Cardiac muscle cell (in vitro differentiated cells and primary cell): ENCODE measurements at regions not wholly inside any gene's neighbourhood (a gene's known extent, or its start where the extent isn't known, plus 50 kb on each side); places are given as distances from the start of the nearest gene placed in this dataset.

ENCODE experiments used
- DNase-seq, 2 donors: peaks; one replicate each; pipeline versions ENCODE4 v3.0.0 to v3.0.0-alpha.2; 2010 to 2017; ENCODE audit warnings: low read depth in 1 of 2, low spot score in 1 of 2
- H3K27ac ChIP-seq: fragments of 200-600 bp; sonication (generic); 2 replicates; pipeline ENCODE4 v1.5.1; 2016
- H3K27me3 ChIP-seq: fragments of 200-600 bp; sonication (generic); 2 replicates; pipeline ENCODE4 v1.6.0; 2016; ENCODE audit warnings: control low read depth
- H3K36me3 ChIP-seq: fragments of 200-600 bp; sonication (generic); 2 replicates; pipeline ENCODE4 v1.5.1; 2016; ENCODE audit warnings: control low read depth
- H3K4me1 ChIP-seq: fragments of 200-600 bp; sonication (generic); 2 replicates; pipeline ENCODE4 v1.8.1; 2017; ENCODE audit warnings: low read depth, mild to moderate bottlenecking, mixed run types
- H3K4me3 ChIP-seq: fragments of 200-600 bp; sonication (generic); 2 replicates; pipeline ENCODE4 v1.5.1; 2016; ENCODE audit warnings: mild to moderate bottlenecking
- H3K9me3 ChIP-seq: fragments of 200-600 bp; sonication (generic); 2 replicates; pipeline ENCODE4 v1.5.1; 2017; ENCODE audit warnings: low read depth, mild to moderate bottlenecking, control low read depth
- TF ChIP-seq, protein P1 (sequence below): IDR thresholded peaks from 2 replicates; pipeline ENCODE4 v1.5.1; 2012; ENCODE audit warnings: low read depth, mild to moderate bottlenecking, low read length

DNA sequence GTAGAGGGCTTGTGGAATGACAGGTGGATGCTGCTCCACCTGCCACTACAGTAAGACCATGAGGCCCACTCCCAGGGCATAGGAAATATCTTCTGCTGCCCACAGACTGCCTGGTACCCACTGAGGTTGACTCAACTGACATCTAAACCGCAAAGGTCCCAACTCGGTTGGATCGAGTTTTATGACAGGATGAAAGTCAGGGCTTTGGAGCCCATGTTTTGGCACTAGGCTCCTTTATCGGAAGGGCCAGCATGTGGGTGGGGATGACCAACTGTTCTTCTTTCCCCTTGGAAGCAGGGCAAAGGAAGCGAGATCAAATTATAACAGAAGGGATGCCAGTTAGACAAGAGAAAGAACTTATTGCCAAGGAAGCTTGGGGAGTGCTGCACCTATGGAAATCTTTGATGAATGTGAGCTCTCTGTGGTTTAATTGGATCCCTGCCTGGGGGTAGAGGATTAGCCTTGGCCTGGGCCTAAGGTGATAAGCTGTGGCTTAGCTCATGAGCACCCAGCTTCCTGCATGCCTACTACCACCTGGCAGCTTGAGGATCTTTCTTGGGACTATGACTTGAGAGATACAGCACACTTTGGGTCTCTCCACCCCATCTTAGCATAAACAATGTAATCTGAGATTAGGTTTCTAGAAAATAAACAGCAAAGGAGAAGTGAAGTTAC lies 121.8 kb downstream of the KCNA5 start:
- TF ChIP-seq, protein P1, sequence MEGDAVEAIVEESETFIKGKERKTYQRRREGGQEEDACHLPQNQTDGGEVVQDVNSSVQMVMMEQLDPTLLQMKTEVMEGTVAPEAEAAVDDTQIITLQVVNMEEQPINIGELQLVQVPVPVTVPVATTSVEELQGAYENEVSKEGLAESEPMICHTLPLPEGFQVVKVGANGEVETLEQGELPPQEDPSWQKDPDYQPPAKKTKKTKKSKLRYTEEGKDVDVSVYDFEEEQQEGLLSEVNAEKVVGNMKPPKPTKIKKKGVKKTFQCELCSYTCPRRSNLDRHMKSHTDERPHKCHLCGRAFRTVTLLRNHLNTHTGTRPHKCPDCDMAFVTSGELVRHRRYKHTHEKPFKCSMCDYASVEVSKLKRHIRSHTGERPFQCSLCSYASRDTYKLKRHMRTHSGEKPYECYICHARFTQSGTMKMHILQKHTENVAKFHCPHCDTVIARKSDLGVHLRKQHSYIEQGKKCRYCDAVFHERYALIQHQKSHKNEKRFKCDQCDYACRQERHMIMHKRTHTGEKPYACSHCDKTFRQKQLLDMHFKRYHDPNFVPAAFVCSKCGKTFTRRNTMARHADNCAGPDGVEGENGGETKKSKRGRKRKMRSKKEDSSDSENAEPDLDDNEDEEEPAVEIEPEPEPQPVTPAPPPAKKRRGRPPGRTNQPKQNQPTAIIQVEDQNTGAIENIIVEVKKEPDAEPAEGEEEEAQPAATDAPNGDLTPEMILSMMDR: no peak
- Histone ChIP-seq H3K36me3 (no peaks in the 10 kb centered on the region), H3K4me3 (no peak overlapping the region), H3K9me3 (no peaks in the 10 kb centered on the region), H3K27ac (no peak overlapping the region), H3K4me1 (peaks cover 6% of the 10 kb centered on the region), H3K27me3 (no peaks in the 10 kb centered on the region)
- no peak for DNase-seq

DNA sequence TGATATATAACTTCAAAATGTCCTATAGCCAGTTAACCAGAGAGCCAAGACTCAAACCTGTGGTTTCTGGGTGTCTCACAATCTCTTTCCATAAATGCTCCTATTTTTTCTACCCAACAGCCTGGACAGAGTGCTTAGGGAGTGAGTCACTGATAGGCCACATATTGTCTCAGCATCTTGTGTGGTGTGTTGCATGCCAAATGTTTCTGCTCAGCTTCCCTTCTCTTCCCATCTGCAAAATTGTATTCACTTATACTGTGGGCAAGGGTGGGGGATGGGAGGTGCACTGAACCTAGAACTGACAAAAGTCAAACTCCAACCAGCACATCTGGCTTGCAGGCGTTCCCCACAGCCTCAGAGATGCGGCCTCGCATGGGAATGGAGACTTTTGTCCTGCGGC lies 123.3 kb downstream of the KCNA5 start:
- H3K4me1 ChIP-seq: peaks cover 22% of the 10 kb centered on the region
- H3K4me3 ChIP-seq: no peak overlapping the region
- DNase-seq: peak in 1 of 2 donors; percentile 94
- no peaks in the 10 kb centered on the region for H3K36me3 ChIP-seq
- H3K9me3 ChIP-seq: no peaks in the 10 kb centered on the region
- H3K27ac ChIP-seq: no peak overlapping the region
- no peaks in the 10 kb centered on the region for H3K27me3 ChIP-seq
- TF ChIP-seq, protein P1: no peak

DNA sequence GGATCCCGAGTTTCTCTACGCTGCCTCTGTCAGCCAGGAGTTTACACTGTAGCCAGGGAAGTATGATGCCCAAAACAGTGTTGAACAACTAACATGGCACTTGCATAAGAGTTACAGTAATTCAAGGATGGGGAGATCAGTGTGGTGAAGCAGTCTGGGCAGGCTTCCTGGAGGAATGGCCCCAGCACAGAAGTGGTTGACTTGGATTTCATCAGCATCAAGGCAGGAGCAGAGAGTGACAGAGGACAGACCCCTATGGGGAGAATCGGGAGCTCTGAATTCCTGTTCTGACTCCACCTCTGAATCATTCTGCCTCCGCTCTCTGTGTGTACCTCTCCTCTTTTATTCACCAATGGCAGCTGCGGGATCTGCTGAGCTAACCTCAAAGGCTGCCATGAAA lies 124.5 kb downstream of the KCNA5 start:
- no peaks in the 10 kb centered on the region for H3K9me3 ChIP-seq
- H3K36me3 ChIP-seq: no peaks in the 10 kb centered on the region
- TF ChIP-seq, protein P1: no peak
- H3K4me1 ChIP-seq: peaks cover 22% of the 10 kb centered on the region
- DNase-seq: no peak
- no peaks in the 10 kb centered on the region for H3K27me3 ChIP-seq
- no peak overlapping the region for H3K4me3 ChIP-seq
- H3K27ac ChIP-seq: no peak overlapping the region

DNA sequence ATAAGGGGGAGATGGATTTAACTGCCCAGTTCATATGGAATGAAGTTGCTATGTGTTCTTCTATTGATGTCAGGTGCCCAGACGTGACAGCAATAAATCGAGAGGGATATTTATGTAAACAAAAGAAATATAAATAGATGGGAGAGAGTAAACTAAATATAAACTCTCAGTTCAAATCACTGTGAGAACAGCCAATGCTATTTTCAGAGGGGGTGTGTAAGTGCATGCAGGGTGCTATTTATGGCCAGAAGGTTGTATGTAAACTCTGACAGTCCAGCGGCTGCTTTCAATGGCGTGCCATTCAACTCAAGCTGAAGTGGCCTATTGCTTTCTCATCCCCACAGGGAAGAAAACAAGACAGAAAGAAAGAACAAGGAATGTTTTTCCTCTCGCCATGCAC lies 127.2 kb downstream of the KCNA5 start:
- DNase-seq: peak in 1 of 2 donors; percentile 83
- Histone ChIP-seq H3K9me3 (no peaks in the 10 kb centered on the region), H3K36me3 (no peaks in the 10 kb centered on the region), H3K4me3 (no peak overlapping the region), H3K27ac (peak overlapping the region; percentile 98), H3K27me3 (no peaks in the 10 kb centered on the region), H3K4me1 (peaks cover 22% of the 10 kb centered on the region)
- TF ChIP-seq, protein P1: no peak

DNA sequence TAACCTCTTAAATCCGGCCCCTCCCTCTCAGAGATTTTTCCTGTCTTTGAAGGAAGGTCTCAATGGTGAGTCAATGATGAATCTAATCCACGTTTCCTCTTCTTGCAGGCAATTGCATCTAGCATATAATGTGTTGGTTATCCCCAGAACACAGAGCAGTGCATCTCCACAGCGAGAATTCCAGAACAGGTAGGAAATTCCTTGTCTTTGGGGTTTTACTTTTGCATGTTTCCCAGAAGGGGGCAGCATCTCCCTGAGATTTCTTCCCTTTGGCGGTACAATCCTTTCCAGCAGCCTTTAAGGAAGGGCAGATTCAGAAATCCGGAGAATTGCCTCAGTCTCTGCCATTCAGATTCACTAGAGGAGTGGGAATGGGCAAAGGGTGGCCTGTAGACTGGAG lies 128.0 kb downstream of the KCNA5 start:
- peak; percentile 61 to 71 for DNase-seq
- H3K27ac ChIP-seq: peak overlapping the region; percentile 98
- H3K4me1 ChIP-seq: peaks cover 22% of the 10 kb centered on the region
- TF ChIP-seq, protein P1: peak; percentile 71
- H3K4me3 ChIP-seq: no peak overlapping the region
- no peaks in the 10 kb centered on the region for H3K27me3 ChIP-seq
- no peaks in the 10 kb centered on the region for H3K36me3 ChIP-seq
- H3K9me3 ChIP-seq: no peaks in the 10 kb centered on the region
